ENCODE measurements at regions not wholly inside any gene's neighbourhood (a gene's known extent, or its start where the extent isn't known, plus 50 kb on each side); places are given as distances from the start of the nearest gene placed in this dataset.
"Not testable (repeated sequence)": the region's sequence is repeated elsewhere in the genome, so short reads cannot be mapped to it uniquely, and the experiment has no call there.

GRCh38 chr7:29642494-29643155, 79.0 kb downstream of the PRR15 start:
- Histone ChIP-seq H3K27ac (ENCODE audit: low read depth in 1 of 2, low read length in 2 of 2) (no peak overlapping the region), H3K4me3 (ENCODE audit: low read depth in 1 of 3, low read length in 3 of 3) (no peak overlapping the region), H3K27me3 (ENCODE audit: control insufficient read depth in 4 of 4, insufficient read depth in 4 of 4, low read length in 3 of 4) (no peaks in the 10 kb centered on the region), H3K36me3 (ENCODE audit: control insufficient read depth in 4 of 4, insufficient read depth in 3 of 4, low read depth in 1 of 4, low read length in 3 of 4) (no peaks in the 10 kb centered on the region), H3K9me3 (ENCODE audit: control insufficient read depth in 4 of 4, low read length in 3 of 4) (no peaks in the 10 kb centered on the region), H3K9ac (ENCODE audit: low read depth in 1 of 2, low read length in 2 of 2) (no peak overlapping the region), H3K4me1 (ENCODE audit: control insufficient read depth in 4 of 4, insufficient read depth in 4 of 4, low read length in 3 of 4) (no peaks in the 10 kb centered on the region)
- 95% methylated on average over 10 of the region's 10 CpGs for WGBS
- TF ChIP-seq SP1 (IDR thresholded peaks at IDR 0.05) (no peak), NR2F2 (IDR thresholded peaks at IDR 0.05) (no peak), EGR1 (IDR thresholded peaks at IDR 0.05; ENCODE audit: low read depth in 2 of 2) (no peak), ZBTB33 (IDR thresholded peaks at IDR 0.05) (no peak), TAF1 (conservative IDR thresholded peaks at IDR 0.05) (no peak), HNF4G (IDR thresholded peaks at IDR 0.05) (no peak), HNF4A (conservative IDR thresholded peaks at IDR 0.05) (no peak), RXRA (IDR thresholded peaks at IDR 0.05) (no peak), FOXA2 (IDR thresholded peaks at IDR 0.05) (no peak)
- TF ChIP-seq, protein P1, sequence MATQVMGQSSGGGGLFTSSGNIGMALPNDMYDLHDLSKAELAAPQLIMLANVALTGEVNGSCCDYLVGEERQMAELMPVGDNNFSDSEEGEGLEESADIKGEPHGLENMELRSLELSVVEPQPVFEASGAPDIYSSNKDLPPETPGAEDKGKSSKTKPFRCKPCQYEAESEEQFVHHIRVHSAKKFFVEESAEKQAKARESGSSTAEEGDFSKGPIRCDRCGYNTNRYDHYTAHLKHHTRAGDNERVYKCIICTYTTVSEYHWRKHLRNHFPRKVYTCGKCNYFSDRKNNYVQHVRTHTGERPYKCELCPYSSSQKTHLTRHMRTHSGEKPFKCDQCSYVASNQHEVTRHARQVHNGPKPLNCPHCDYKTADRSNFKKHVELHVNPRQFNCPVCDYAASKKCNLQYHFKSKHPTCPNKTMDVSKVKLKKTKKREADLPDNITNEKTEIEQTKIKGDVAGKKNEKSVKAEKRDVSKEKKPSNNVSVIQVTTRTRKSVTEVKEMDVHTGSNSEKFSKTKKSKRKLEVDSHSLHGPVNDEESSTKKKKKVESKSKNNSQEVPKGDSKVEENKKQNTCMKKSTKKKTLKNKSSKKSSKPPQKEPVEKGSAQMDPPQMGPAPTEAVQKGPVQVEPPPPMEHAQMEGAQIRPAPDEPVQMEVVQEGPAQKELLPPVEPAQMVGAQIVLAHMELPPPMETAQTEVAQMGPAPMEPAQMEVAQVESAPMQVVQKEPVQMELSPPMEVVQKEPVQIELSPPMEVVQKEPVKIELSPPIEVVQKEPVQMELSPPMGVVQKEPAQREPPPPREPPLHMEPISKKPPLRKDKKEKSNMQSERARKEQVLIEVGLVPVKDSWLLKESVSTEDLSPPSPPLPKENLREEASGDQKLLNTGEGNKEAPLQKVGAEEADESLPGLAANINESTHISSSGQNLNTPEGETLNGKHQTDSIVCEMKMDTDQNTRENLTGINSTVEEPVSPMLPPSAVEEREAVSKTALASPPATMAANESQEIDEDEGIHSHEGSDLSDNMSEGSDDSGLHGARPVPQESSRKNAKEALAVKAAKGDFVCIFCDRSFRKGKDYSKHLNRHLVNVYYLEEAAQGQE (IDR thresholded peaks at IDR 0.05) = no peak
- no peak for DNase-seq (ENCODE audit: low spot score)

GRCh38 chr7:29646116-29646515, 82.5 kb downstream of the PRR15 start:
- not testable (repeated sequence) for H3K9me3 ChIP-seq (ENCODE audit: control insufficient read depth in 4 of 4, low read length in 3 of 4); H3K4me3 ChIP-seq (ENCODE audit: low read depth in 1 of 3, low read length in 3 of 3); H3K27me3 ChIP-seq (ENCODE audit: control insufficient read depth in 4 of 4, insufficient read depth in 4 of 4, low read length in 3 of 4); DNase-seq (ENCODE audit: low spot score); H3K36me3 ChIP-seq (ENCODE audit: control insufficient read depth in 4 of 4, insufficient read depth in 3 of 4, low read depth in 1 of 4, low read length in 3 of 4); H3K27ac ChIP-seq (ENCODE audit: low read depth in 1 of 2, low read length in 2 of 2); H3K4me1 ChIP-seq (ENCODE audit: control insufficient read depth in 4 of 4, insufficient read depth in 4 of 4, low read length in 3 of 4); H3K9ac ChIP-seq (ENCODE audit: low read depth in 1 of 2, low read length in 2 of 2)
- 67% methylated on average over 2 of the region's 2 CpGs for WGBS

GRCh38 chr7:29647020-29647654, 83.5 kb downstream of the PRR15 start:
- no peaks in the 10 kb centered on the region for H3K4me1 ChIP-seq (ENCODE audit: control insufficient read depth in 4 of 4, insufficient read depth in 4 of 4, low read length in 3 of 4)
- H3K9me3 ChIP-seq (ENCODE audit: control insufficient read depth in 4 of 4, low read length in 3 of 4) = no peaks in the 10 kb centered on the region
- no peak overlapping the region for H3K27ac ChIP-seq (ENCODE audit: low read depth in 1 of 2, low read length in 2 of 2)
- no peaks in the 10 kb centered on the region for H3K27me3 ChIP-seq (ENCODE audit: control insufficient read depth in 4 of 4, insufficient read depth in 4 of 4, low read length in 3 of 4)
- no peak overlapping the region for H3K9ac ChIP-seq (ENCODE audit: low read depth in 1 of 2, low read length in 2 of 2)
- WGBS = 89% methylated on average over 4 of the region's 4 CpGs
- peaks cover 0 to 3% (median 0%) of the 10 kb centered on the region in 4 donors for H3K36me3 ChIP-seq (ENCODE audit: control insufficient read depth in 4 of 4, insufficient read depth in 3 of 4, low read depth in 1 of 4, low read length in 3 of 4)
- DNase-seq (ENCODE audit: low spot score) = no peak
- no peak overlapping the region for H3K4me3 ChIP-seq (ENCODE audit: low read depth in 1 of 3, low read length in 3 of 3)
- TF ChIP-seq, protein P2, sequence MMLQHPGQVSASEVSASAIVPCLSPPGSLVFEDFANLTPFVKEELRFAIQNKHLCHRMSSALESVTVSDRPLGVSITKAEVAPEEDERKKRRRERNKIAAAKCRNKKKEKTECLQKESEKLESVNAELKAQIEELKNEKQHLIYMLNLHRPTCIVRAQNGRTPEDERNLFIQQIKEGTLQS (IDR thresholded peaks at IDR 0.05) = no peak
- no peak for TF ChIP-seq TAF1 (conservative IDR thresholded peaks at IDR 0.05)
- TF ChIP-seq, protein P3, sequence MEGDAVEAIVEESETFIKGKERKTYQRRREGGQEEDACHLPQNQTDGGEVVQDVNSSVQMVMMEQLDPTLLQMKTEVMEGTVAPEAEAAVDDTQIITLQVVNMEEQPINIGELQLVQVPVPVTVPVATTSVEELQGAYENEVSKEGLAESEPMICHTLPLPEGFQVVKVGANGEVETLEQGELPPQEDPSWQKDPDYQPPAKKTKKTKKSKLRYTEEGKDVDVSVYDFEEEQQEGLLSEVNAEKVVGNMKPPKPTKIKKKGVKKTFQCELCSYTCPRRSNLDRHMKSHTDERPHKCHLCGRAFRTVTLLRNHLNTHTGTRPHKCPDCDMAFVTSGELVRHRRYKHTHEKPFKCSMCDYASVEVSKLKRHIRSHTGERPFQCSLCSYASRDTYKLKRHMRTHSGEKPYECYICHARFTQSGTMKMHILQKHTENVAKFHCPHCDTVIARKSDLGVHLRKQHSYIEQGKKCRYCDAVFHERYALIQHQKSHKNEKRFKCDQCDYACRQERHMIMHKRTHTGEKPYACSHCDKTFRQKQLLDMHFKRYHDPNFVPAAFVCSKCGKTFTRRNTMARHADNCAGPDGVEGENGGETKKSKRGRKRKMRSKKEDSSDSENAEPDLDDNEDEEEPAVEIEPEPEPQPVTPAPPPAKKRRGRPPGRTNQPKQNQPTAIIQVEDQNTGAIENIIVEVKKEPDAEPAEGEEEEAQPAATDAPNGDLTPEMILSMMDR (IDR thresholded peaks at IDR 0.05; ENCODE audit: low read depth, low read length, missing input control) = no peak
- TF ChIP-seq NR2F2 (IDR thresholded peaks at IDR 0.05) = no peak
- no peak for TF ChIP-seq ZBTB33 (IDR thresholded peaks at IDR 0.05)
- no peak for TF ChIP-seq RAD21 (IDR thresholded peaks at IDR 0.05)
